B cell (primary cell): ENCODE measurements at regions not wholly inside any gene's neighbourhood (a gene's known extent, or its start where the extent isn't known, plus 50 kb on each side); places are given as distances from the start of the nearest gene placed in this dataset.

ENCODE experiments used
- EZH2 ChIP-seq: IDR thresholded peaks from 2 replicates; pipeline ENCODE4 v1.6.1; 2012; ENCODE audit warnings: borderline replicate concordance, low read depth, mild to moderate bottlenecking, moderate library complexity, low read length; ENCODE audit not compliant: insufficient read depth, poor library complexity, severe bottlenecking
- TF ChIP-seq, protein P1 (sequence below): fragments of 200-600 bp; IDR thresholded peaks from one replicate; pipeline ENCODE4 v1.8.0; 2022; ENCODE audit warnings: antibody characterized with exemption, mild to moderate bottlenecking

DNA sequence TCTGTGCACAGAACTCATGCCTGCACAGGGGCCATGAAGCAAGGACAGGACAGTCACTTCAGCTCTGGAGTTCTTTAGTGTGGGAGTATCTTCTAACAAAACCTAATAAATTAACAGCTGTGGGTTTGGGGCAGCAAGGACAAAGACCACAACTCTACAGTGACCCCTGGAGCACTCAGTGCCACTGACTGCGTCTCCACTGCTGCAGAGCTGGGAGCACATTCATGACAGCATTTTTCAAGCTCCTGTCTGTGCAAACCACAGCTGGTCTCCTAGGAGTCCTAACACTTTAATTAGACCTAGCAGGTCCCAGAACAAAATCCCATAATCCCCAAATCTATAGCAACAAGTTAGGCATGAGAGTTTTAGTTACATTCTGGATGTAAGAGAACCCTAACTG lies 76.5 kb downstream of the RTL9 start:
- no peak for TF ChIP-seq EZH2
- TF ChIP-seq, protein P1, sequence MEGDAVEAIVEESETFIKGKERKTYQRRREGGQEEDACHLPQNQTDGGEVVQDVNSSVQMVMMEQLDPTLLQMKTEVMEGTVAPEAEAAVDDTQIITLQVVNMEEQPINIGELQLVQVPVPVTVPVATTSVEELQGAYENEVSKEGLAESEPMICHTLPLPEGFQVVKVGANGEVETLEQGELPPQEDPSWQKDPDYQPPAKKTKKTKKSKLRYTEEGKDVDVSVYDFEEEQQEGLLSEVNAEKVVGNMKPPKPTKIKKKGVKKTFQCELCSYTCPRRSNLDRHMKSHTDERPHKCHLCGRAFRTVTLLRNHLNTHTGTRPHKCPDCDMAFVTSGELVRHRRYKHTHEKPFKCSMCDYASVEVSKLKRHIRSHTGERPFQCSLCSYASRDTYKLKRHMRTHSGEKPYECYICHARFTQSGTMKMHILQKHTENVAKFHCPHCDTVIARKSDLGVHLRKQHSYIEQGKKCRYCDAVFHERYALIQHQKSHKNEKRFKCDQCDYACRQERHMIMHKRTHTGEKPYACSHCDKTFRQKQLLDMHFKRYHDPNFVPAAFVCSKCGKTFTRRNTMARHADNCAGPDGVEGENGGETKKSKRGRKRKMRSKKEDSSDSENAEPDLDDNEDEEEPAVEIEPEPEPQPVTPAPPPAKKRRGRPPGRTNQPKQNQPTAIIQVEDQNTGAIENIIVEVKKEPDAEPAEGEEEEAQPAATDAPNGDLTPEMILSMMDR, result no peak
